ENCODE measurements at regions not wholly inside any gene's neighbourhood (a gene's known extent, or its start where the extent isn't known, plus 50 kb on each side); places are given as distances from the start of the nearest gene placed in this dataset.

- TF ChIP-seq CTCF (IDR thresholded peaks at IDR 0.05; ENCODE audit: low read depth, low read length) (no peak), MYC (IDR thresholded peaks at IDR 0.05; ENCODE audit: low read depth, low read length) (no peak)
Measured at GRCh38 chr3:72586694-72587093, 261.6 kb downstream of the SHQ1 start.
